ENCODE measurements at regions not wholly inside any gene's neighbourhood (a gene's known extent, or its start where the extent isn't known, plus 50 kb on each side); places are given as distances from the start of the nearest gene placed in this dataset.

DNA sequence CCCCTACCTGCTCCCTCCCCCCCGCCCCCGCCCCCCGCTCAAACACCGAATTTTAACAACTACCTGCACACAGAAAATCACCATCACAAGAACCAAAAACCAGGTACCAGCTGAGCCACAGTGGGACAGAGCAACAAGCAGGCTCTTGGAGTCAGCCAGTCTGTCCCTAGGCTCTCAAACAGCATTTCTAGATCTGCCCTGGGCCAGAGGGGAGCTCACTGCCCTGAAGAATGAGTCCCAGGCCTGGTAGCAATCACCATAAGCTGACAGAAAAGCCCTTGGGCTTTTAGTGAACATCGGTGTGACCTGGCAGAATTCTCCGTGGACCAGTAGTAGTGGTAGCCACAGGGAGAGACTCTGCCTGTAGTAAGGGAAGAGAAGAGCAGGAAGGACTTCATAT, 58.3 kb downstream of the C11orf87 start:
- TF ChIP-seq, protein P1, sequence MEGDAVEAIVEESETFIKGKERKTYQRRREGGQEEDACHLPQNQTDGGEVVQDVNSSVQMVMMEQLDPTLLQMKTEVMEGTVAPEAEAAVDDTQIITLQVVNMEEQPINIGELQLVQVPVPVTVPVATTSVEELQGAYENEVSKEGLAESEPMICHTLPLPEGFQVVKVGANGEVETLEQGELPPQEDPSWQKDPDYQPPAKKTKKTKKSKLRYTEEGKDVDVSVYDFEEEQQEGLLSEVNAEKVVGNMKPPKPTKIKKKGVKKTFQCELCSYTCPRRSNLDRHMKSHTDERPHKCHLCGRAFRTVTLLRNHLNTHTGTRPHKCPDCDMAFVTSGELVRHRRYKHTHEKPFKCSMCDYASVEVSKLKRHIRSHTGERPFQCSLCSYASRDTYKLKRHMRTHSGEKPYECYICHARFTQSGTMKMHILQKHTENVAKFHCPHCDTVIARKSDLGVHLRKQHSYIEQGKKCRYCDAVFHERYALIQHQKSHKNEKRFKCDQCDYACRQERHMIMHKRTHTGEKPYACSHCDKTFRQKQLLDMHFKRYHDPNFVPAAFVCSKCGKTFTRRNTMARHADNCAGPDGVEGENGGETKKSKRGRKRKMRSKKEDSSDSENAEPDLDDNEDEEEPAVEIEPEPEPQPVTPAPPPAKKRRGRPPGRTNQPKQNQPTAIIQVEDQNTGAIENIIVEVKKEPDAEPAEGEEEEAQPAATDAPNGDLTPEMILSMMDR (IDR thresholded peaks at IDR 0.05; ENCODE audit: insufficient read depth, low read length, severe bottlenecking), result no peak
- H3K27me3 ChIP-seq (ENCODE audit: control insufficient read depth, insufficient read depth, low read length), result no peaks in the 10 kb centered on the region
- no peak overlapping the region for H3K4me3 ChIP-seq (ENCODE audit: low read depth, low read length)
- DNase-seq (ENCODE audit: low read depth), result no peak
- no peaks in the 10 kb centered on the region for H3K36me3 ChIP-seq (ENCODE audit: control insufficient read depth, insufficient read depth, low read length)
- no peak for FAIRE-seq

DNA sequence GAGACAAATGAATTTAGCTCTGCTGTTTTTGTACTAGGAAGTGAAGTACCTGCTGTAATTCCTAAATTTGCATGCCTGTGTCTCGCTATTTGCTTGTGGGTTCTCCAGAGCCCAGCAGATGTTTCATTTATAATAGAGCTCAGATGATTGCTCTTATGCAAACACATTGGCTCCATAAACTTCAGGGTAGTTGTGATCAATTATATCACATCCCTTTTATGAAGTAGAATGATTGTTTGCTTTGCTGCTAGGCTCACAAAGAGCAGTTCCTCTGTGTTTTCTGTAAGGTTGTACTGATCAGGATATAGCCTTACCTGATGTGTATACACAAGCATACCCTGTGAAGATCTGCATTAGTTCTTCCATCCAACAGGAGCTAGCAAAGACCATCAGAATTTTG, 64.1 kb downstream of the C11orf87 start:
- H3K4me3 ChIP-seq (ENCODE audit: low read depth, low read length), result no peak overlapping the region
- no peaks in the 10 kb centered on the region for H3K36me3 ChIP-seq (ENCODE audit: control insufficient read depth, insufficient read depth, low read length)
- TF ChIP-seq, protein P1 (IDR thresholded peaks at IDR 0.05; ENCODE audit: insufficient read depth, low read length, severe bottlenecking), result no peak
- no peaks in the 10 kb centered on the region for H3K27me3 ChIP-seq (ENCODE audit: control insufficient read depth, insufficient read depth, low read length)
- DNase-seq (ENCODE audit: low read depth), result no peak
- FAIRE-seq, result no peak

DNA sequence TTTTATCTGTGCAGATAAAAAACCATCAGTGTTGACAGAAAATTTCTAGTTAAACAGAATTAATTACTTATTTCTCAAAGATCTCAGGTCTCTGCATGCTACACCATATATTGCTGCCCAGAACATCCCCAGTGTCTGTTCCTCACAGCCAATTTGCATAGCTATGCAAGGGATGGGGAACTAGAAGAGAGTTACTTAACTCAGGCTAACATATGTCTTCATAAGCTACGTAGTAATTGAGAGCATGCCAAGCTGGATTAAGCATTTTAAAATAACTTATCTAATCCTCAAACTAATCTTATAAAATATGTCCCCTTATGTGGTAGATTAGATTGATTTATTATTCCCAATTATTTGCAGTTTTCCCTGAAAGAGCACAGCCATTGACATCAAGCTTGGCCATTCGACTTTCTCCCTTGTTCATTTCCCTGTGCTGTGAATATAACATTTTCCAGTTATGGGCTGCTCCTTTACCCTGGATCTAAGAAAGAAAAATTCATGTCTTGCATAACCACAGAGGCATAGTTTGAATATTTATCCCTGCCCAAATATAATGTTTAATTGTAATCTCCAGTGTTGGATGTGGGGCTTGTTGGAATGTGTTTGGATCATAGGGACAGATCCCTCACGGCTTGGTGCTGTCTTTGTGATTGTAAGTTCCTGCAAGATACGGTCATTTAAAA, 69.1 kb downstream of the C11orf87 start:
- TF ChIP-seq, protein P1 (IDR thresholded peaks at IDR 0.05; ENCODE audit: insufficient read depth, low read length, severe bottlenecking), result no peak
- Histone ChIP-seq H3K36me3 (ENCODE audit: control insufficient read depth, insufficient read depth, low read length) (no peaks in the 10 kb centered on the region), H3K4me3 (ENCODE audit: low read depth, low read length) (no peak overlapping the region), H3K27me3 (ENCODE audit: control insufficient read depth, insufficient read depth, low read length) (no peaks in the 10 kb centered on the region)
- FAIRE-seq, result no peak
- DNase-seq (ENCODE audit: low read depth), result no peak

DNA sequence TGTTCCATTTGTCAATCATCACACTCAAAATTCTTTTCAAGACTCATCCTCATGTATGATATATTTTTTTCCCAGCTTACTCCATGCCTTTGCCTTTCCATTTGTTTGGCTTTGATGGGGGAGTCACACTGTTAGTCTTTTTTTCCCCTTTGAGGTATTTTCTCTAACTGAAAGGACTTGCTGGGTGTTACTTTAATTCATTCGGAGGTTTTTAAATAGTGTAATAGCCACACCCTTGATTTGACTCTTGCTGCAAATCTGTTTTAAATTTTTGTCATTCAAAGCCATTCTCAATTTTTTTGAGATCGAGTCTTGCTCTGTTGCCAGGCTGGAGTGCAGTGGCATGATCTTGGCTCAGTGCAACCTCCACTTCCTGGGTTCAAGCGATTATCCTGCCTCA, 84.1 kb downstream of the C11orf87 start:
- no peaks in the 10 kb centered on the region for H3K36me3 ChIP-seq (ENCODE audit: control insufficient read depth, insufficient read depth, low read length)
- TF ChIP-seq, protein P1 (IDR thresholded peaks at IDR 0.05; ENCODE audit: insufficient read depth, low read length, severe bottlenecking), result no peak
- peaks cover 1% of the 10 kb centered on the region for H3K27me3 ChIP-seq (ENCODE audit: control insufficient read depth, insufficient read depth, low read length)
- H3K4me3 ChIP-seq (ENCODE audit: low read depth, low read length), result no peak overlapping the region
- DNase-seq (ENCODE audit: low read depth) (no peak), FAIRE-seq (no peak)

DNA sequence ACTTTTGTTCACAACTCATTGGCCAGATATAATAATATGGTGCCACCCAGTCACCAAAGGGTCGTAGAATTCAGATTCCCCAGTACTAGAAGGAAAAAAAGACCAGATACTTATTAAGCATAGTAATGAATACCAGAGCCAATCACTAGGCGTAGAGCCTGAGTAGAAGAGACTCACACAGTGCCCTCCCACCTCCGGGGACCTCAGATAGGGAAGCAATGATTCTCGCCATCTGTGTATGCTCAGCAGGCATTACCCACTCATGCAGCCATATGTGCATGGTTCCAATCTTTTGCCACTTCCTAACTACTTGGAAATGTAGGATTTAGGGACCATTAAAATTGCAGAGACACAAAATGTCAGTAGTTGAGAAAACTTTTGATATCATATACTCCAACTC, 85.3 kb downstream of the C11orf87 start:
- FAIRE-seq (no peak), DNase-seq (ENCODE audit: low read depth) (no peak)
- TF ChIP-seq, protein P1 (IDR thresholded peaks at IDR 0.05; ENCODE audit: insufficient read depth, low read length, severe bottlenecking), result no peak
- no peak overlapping the region for H3K4me3 ChIP-seq (ENCODE audit: low read depth, low read length)
- no peaks in the 10 kb centered on the region for H3K36me3 ChIP-seq (ENCODE audit: control insufficient read depth, insufficient read depth, low read length)
- peaks cover 1% of the 10 kb centered on the region for H3K27me3 ChIP-seq (ENCODE audit: control insufficient read depth, insufficient read depth, low read length)
